ENCODE measurements at regions not wholly inside any gene's neighbourhood (a gene's known extent, or its start where the extent isn't known, plus 50 kb on each side); places are given as distances from the start of the nearest gene placed in this dataset.
"Not testable (repeated sequence)": the region's sequence is repeated elsewhere in the genome, so short reads cannot be mapped to it uniquely, and the experiment has no call there.

DNA sequence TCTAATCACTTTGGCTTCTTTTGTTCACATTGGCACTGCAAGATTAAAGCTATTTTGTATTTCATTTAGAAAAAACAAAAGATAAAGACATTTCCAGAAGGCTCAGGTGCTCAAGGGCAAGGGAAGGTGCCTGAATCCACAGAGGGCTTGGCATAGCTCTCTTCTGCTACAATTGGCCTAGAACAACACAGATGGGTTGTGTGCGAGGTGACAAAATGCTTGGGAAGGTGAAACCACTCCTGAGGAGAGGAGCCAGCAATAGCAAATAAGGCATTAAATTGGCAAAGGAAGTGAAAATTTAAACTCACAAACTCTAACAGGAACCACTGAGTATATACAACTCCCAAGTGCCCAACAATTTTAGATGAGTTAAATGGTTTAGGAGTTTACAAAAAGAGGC is 1290.4 kb upstream of the CHAC2 start:
- no peak overlapping the region for H3K4me3 Mint-ChIP-seq (ENCODE audit: unreplicated experiment)
- DNase-seq (ENCODE audit: extremely low spot score, unreplicated experiment) = no peak

DNA sequence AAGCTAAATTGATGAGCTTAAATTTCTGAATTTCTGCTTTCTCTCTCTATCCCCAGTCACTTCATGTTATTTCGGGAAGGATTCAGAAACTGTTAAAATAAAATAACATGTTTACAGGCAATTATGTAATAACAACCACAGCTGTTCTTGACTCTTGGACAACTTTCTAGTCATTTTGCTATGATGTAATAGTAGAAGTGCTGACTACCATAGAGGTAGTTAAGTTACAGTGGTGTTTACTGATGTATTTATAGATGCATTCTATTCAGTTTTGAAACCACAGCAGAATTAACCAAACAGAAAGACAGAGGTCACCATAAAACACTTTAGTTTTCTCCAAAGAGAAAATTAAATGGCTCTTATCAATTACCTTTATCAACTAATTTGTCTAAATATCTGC is 1292.0 kb upstream of the CHAC2 start:
- TF ChIP-seq, protein P1, sequence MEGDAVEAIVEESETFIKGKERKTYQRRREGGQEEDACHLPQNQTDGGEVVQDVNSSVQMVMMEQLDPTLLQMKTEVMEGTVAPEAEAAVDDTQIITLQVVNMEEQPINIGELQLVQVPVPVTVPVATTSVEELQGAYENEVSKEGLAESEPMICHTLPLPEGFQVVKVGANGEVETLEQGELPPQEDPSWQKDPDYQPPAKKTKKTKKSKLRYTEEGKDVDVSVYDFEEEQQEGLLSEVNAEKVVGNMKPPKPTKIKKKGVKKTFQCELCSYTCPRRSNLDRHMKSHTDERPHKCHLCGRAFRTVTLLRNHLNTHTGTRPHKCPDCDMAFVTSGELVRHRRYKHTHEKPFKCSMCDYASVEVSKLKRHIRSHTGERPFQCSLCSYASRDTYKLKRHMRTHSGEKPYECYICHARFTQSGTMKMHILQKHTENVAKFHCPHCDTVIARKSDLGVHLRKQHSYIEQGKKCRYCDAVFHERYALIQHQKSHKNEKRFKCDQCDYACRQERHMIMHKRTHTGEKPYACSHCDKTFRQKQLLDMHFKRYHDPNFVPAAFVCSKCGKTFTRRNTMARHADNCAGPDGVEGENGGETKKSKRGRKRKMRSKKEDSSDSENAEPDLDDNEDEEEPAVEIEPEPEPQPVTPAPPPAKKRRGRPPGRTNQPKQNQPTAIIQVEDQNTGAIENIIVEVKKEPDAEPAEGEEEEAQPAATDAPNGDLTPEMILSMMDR (IDR thresholded peaks at IDR 0.05) = no peak
- H3K36me3 Mint-ChIP-seq (ENCODE audit: unreplicated experiment) = no peaks in the 10 kb centered on the region
- H3K9me3 Mint-ChIP-seq (ENCODE audit: unreplicated experiment) = no peaks in the 10 kb centered on the region
- no peaks in the 10 kb centered on the region for H3K27me3 Mint-ChIP-seq (ENCODE audit: unreplicated experiment)
- no peak overlapping the region for H3K4me3 Mint-ChIP-seq (ENCODE audit: unreplicated experiment)
- peaks cover 4% of the 10 kb centered on the region for H3K4me1 Mint-ChIP-seq (ENCODE audit: unreplicated experiment)
- H3K27ac Mint-ChIP-seq (ENCODE audit: unreplicated experiment) = no peak overlapping the region
- no peak for DNase-seq (ENCODE audit: extremely low spot score, unreplicated experiment)

More for the DNA sequence above, 1290.4 kb upstream of the CHAC2 start:
- H3K9me3 Mint-ChIP-seq (ENCODE audit: unreplicated experiment) = no peaks in the 10 kb centered on the region
- H3K36me3 Mint-ChIP-seq (ENCODE audit: unreplicated experiment) = no peaks in the 10 kb centered on the region
- H3K27ac Mint-ChIP-seq (ENCODE audit: unreplicated experiment) = no peak overlapping the region
- peaks cover 8% of the 10 kb centered on the region for H3K4me1 Mint-ChIP-seq (ENCODE audit: unreplicated experiment)
- no peaks in the 10 kb centered on the region for H3K27me3 Mint-ChIP-seq (ENCODE audit: unreplicated experiment)
- TF ChIP-seq, protein P1 (IDR thresholded peaks at IDR 0.05) = no peak

DNA sequence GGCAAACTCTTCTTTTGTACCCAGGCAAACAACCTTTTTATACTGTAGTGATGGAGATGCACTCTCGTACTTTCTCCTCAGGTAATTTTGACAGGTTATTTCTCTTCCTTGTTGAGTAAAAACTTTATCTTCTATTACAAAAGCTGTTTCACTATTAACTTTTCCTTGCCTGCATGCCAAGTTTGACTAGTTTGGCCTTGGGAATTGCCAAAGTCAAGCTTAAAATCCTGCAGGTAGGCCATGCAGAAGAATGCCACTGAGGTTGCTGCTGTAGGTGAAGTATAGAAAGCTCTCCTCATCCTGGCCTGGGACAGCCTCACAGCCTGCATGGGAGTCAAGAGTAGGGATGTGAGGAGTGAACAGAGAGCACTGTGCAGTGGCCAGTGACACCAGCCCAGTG is 1293.5 kb upstream of the CHAC2 start:
- TF ChIP-seq, protein P1 (IDR thresholded peaks at IDR 0.05) = no peak
- no peaks in the 10 kb centered on the region for H3K27me3 Mint-ChIP-seq (ENCODE audit: unreplicated experiment)

DNA sequence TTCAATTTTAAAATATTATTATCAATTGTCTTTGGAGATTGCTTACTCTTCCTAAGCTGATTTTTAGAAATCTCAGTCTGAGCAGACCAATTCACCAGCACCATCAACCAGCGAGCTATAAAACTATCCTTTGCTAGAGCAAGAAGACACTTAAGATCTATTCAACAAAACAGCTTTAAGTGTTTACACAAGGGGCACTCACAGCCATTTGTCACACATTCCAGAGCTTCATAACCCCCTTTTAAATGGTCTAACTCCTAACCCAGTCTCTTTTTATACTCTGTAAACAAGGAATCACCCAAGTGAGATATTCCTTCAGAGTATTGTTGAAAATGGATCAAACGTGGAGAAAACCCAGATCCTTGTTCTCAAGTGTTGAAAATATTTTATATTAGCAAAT is 1294.1 kb upstream of the CHAC2 start:
- TF ChIP-seq, protein P1 (IDR thresholded peaks at IDR 0.05) = no peak
- Mint-ChIP-seq H3K27ac (ENCODE audit: unreplicated experiment) (no peak overlapping the region), H3K27me3 (ENCODE audit: unreplicated experiment) (no peaks in the 10 kb centered on the region), H3K4me3 (ENCODE audit: unreplicated experiment) (no peak overlapping the region), H3K36me3 (ENCODE audit: unreplicated experiment) (no peaks in the 10 kb centered on the region), H3K9me3 (ENCODE audit: unreplicated experiment) (no peaks in the 10 kb centered on the region), H3K4me1 (ENCODE audit: unreplicated experiment) (no peaks in the 10 kb centered on the region)
- no peak for DNase-seq (ENCODE audit: extremely low spot score, unreplicated experiment)

More for the DNA sequence above, 1293.5 kb upstream of the CHAC2 start:
- Mint-ChIP-seq H3K27ac (ENCODE audit: unreplicated experiment) (no peak overlapping the region), H3K4me3 (ENCODE audit: unreplicated experiment) (no peak overlapping the region), H3K9me3 (ENCODE audit: unreplicated experiment) (no peaks in the 10 kb centered on the region), H3K4me1 (ENCODE audit: unreplicated experiment) (no peaks in the 10 kb centered on the region), H3K36me3 (ENCODE audit: unreplicated experiment) (no peaks in the 10 kb centered on the region)
- no peak for DNase-seq (ENCODE audit: extremely low spot score, unreplicated experiment)

DNA sequence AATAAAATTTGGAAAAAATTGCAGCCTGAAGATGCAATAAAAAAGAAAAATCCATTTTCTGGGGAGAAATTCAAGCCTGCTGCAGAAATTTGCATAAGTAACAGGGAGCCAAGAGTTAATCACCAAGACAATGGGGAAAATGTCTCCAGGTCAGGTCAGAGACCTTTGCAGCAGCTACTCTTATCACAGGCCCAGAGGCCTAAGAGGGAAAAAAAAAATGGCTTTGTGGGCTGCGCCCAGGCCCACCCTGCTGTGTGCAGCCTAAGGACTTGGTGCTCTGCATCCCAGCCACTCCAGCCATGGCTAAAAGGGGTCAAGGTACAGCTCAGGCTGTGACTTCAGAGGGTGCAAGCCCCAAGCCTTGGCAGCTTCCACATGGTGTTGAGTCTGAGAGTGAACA is 1297.1 kb upstream of the CHAC2 start:
- H3K27me3 Mint-ChIP-seq (ENCODE audit: unreplicated experiment); H3K4me1 Mint-ChIP-seq (ENCODE audit: unreplicated experiment); DNase-seq (ENCODE audit: extremely low spot score, unreplicated experiment); H3K4me3 Mint-ChIP-seq (ENCODE audit: unreplicated experiment); H3K27ac Mint-ChIP-seq (ENCODE audit: unreplicated experiment); H3K9me3 Mint-ChIP-seq (ENCODE audit: unreplicated experiment); H3K36me3 Mint-ChIP-seq (ENCODE audit: unreplicated experiment): not testable (repeated sequence)

DNA sequence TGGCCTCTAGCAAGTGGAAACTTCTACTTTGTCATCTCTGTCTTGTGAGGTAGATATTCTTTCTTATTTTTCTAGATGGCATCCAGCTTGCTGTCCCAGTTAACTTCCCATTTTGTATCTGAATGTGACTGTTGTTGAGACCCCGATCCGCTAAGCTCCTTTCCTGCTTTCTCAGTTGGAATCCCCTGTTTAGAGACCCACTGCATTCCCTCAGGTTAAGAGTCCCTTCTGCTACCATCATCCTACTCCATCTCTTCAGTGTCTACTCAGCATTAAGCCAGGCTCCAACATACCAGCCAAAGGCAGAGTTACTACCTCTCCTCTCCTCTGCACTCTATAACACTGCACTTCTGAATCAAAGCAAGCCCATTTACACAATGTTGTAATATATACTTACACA is 1300.4 kb upstream of the CHAC2 start:
- no peaks in the 10 kb centered on the region for H3K9me3 Mint-ChIP-seq (ENCODE audit: unreplicated experiment)

More for the DNA sequence above, 1300.4 kb upstream of the CHAC2 start:
- H3K27ac Mint-ChIP-seq (ENCODE audit: unreplicated experiment) = no peak overlapping the region
- peaks cover 9% of the 10 kb centered on the region for H3K4me1 Mint-ChIP-seq (ENCODE audit: unreplicated experiment)
- H3K36me3 Mint-ChIP-seq (ENCODE audit: unreplicated experiment) = no peaks in the 10 kb centered on the region
- H3K27me3 Mint-ChIP-seq (ENCODE audit: unreplicated experiment) = no peaks in the 10 kb centered on the region
- no peak overlapping the region for H3K4me3 Mint-ChIP-seq (ENCODE audit: unreplicated experiment)
- no peak for DNase-seq (ENCODE audit: extremely low spot score, unreplicated experiment)
- TF ChIP-seq, protein P1 (IDR thresholded peaks at IDR 0.05) = no peak
